MM.1S (cell line): ENCODE measurements at regions not wholly inside any gene's neighbourhood (a gene's known extent, or its start where the extent isn't known, plus 50 kb on each side); places are given as distances from the start of the nearest gene placed in this dataset.
"Not testable (repeated sequence)": the region's sequence is repeated elsewhere in the genome, so short reads cannot be mapped to it uniquely, and the experiment has no call there.

Experiments
- EZH2phosphoT487 ChIP-seq: fragments of 300-600 bp; sonication (generic); IDR thresholded peaks from 2 replicates; pipeline ENCODE4 v1.6.1; 2018; ENCODE audit warnings: antibody characterized with exemption, low read length
- TF ChIP-seq, protein P1 (sequence below): fragments of 300-600 bp; sonication (generic); IDR thresholded peaks from 2 replicates; pipeline ENCODE4 v1.5.1; 2016; ENCODE audit warnings: antibody characterized with exemption, low read length, mixed read lengths

- TF ChIP-seq, protein P1, sequence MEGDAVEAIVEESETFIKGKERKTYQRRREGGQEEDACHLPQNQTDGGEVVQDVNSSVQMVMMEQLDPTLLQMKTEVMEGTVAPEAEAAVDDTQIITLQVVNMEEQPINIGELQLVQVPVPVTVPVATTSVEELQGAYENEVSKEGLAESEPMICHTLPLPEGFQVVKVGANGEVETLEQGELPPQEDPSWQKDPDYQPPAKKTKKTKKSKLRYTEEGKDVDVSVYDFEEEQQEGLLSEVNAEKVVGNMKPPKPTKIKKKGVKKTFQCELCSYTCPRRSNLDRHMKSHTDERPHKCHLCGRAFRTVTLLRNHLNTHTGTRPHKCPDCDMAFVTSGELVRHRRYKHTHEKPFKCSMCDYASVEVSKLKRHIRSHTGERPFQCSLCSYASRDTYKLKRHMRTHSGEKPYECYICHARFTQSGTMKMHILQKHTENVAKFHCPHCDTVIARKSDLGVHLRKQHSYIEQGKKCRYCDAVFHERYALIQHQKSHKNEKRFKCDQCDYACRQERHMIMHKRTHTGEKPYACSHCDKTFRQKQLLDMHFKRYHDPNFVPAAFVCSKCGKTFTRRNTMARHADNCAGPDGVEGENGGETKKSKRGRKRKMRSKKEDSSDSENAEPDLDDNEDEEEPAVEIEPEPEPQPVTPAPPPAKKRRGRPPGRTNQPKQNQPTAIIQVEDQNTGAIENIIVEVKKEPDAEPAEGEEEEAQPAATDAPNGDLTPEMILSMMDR: not testable (repeated sequence)
- not testable (repeated sequence) for TF ChIP-seq EZH2phosphoT487
Measured at GRCh38 chr6:105858639-105859038, 227.5 kb upstream of the PRDM1 start.
